Neural cell (in vitro differentiated cells): ENCODE measurements at regions not wholly inside any gene's neighbourhood (a gene's known extent, or its start where the extent isn't known, plus 50 kb on each side); places are given as distances from the start of the nearest gene placed in this dataset.

ENCODE experiments used
- H2AFZ ChIP-seq: fragments of 200-600, 300-800 bp; sonication (generic), shearing (Covaris generic); 2 replicates; pipeline ENCODE4 v1.6.0; 2014; ENCODE audit warnings: low read depth, mild to moderate bottlenecking, antibody characterized with exemption, low read length, moderate library complexity
- H3F3A ChIP-seq: fragments of 200-600 bp; shearing (Covaris generic); 2 replicates; pipeline ENCODE4 v1.6.1; 2016; ENCODE audit warnings: mild to moderate bottlenecking, moderate library complexity, mixed read lengths, antibody characterized with exemption, low read length; ENCODE audit not compliant: insufficient read depth, poor library complexity, severe bottlenecking
- H3K27ac ChIP-seq: fragments of 200-600, 300-800 bp; sonication (generic), shearing (Covaris generic); 2 replicates; pipeline ENCODE4 v1.5.1; 2014; ENCODE audit warnings: mild to moderate bottlenecking, low read length, moderate library complexity
- H3K27me3 ChIP-seq: fragments of 300-800, 200-600 bp; sonication (generic), shearing (Covaris generic); 2 replicates; pipeline ENCODE4 v1.6.0; 2014; ENCODE audit warnings: mild to moderate bottlenecking, low read depth, low read length, moderate library complexity; ENCODE audit not compliant: insufficient read depth
- H3K36me3 ChIP-seq: fragments of 300-800, 200-600 bp; sonication (generic), shearing (Covaris generic); 2 replicates; pipeline ENCODE4 v1.5.1; 2014; ENCODE audit warnings: mild to moderate bottlenecking, antibody characterized with exemption, low read length, moderate library complexity; ENCODE audit not compliant: insufficient read depth
- H3K4me2 ChIP-seq: fragments of 300-800, 200-600 bp; sonication (generic), shearing (Covaris generic); 2 replicates; pipeline ENCODE4 v1.6.0; 2014; ENCODE audit warnings: mild to moderate bottlenecking, low read length
- H3K4me3 ChIP-seq: fragments of 300-800, 200-600 bp; sonication (generic), shearing (Covaris generic); 2 replicates; pipeline ENCODE4 v1.5.1; 2014; ENCODE audit warnings: mild to moderate bottlenecking, low read length, moderate library complexity
- H3K79me2 ChIP-seq: fragments of 200-600 bp; shearing (Covaris generic); replicated peaks from 2 replicates; pipeline ENCODE4 v1.6.0; 2014; ENCODE audit warnings: mild to moderate bottlenecking, low read length, moderate library complexity; ENCODE audit not compliant: insufficient read depth
- H3K9ac ChIP-seq: fragments of 300-800, 200-600 bp; sonication (generic), shearing (Covaris generic); 2 replicates; pipeline ENCODE4 v1.6.1; 2016; ENCODE audit warnings: mild to moderate bottlenecking, low read length, mixed read lengths
- H3K9me2 ChIP-seq: fragments of 200-600 bp; shearing (Covaris generic); 2 replicates; pipeline ENCODE4 v1.6.1; 2016; ENCODE audit warnings: mild to moderate bottlenecking, low read length, mixed read lengths; ENCODE audit not compliant: insufficient read depth
- H3K9me3 ChIP-seq: fragments of 200-600, 300-800 bp; sonication (generic), shearing (Covaris generic); 2 replicates; pipeline ENCODE4 v1.6.1; 2016; ENCODE audit warnings: mild to moderate bottlenecking, mixed run types, low read length, moderate library complexity, mixed read lengths
- H4K20me1 ChIP-seq: fragments of 200-600 bp; shearing (Covaris generic); 2 replicates; pipeline ENCODE4 v1.6.1; 2016; ENCODE audit warnings: mild to moderate bottlenecking, mixed run types; ENCODE audit not compliant: insufficient read depth
- EP300 ChIP-seq: fragments of 450-650 bp; conservative IDR thresholded peaks from 2 replicates; pipeline ENCODE4 v1.6.1; 2014; ENCODE audit warnings: antibody characterized with exemption, mild to moderate bottlenecking, moderate library complexity; ENCODE audit not compliant: poor library complexity, severe bottlenecking
- EZH2 ChIP-seq: fragments of 200-600, 300-800 bp; shearing (Covaris generic), sonication (generic); IDR thresholded peaks from 2 replicates; pipeline ENCODE4 v1.6.1; 2014; ENCODE audit warnings: antibody characterized with exemption, low read length, borderline replicate concordance, mild to moderate bottlenecking; ENCODE audit not compliant: insufficient read depth, poor library complexity, severe bottlenecking
- MXI1 ChIP-seq: fragments of 450-650 bp; conservative IDR thresholded peaks from 2 replicates; pipeline ENCODE4 v1.6.1; 2014; ENCODE audit warnings: antibody characterized with exemption, mild to moderate bottlenecking; ENCODE audit not compliant: poor library complexity, severe bottlenecking
- POLR2AphosphoS5 ChIP-seq: IDR thresholded peaks from 2 replicates; pipeline ENCODE4 v1.6.1; 2012
- RAD21 ChIP-seq: fragments of 450-650 bp; conservative IDR thresholded peaks from 2 replicates; pipeline ENCODE4 v1.6.1; 2014; ENCODE audit warnings: antibody characterized with exemption, mild to moderate bottlenecking, moderate library complexity
- TAF1 ChIP-seq: IDR thresholded peaks from 2 replicates; pipeline ENCODE4 v1.6.1; 2012; ENCODE audit warnings: low read depth
- TF ChIP-seq, protein P1 (sequence below): fragments of 450-650 bp; IDR thresholded peaks from 2 replicates; pipeline ENCODE4 v1.5.1; 2014; ENCODE audit warnings: antibody characterized with exemption, mild to moderate bottlenecking, moderate library complexity; ENCODE audit not compliant: poor library complexity, severe bottlenecking

DNA sequence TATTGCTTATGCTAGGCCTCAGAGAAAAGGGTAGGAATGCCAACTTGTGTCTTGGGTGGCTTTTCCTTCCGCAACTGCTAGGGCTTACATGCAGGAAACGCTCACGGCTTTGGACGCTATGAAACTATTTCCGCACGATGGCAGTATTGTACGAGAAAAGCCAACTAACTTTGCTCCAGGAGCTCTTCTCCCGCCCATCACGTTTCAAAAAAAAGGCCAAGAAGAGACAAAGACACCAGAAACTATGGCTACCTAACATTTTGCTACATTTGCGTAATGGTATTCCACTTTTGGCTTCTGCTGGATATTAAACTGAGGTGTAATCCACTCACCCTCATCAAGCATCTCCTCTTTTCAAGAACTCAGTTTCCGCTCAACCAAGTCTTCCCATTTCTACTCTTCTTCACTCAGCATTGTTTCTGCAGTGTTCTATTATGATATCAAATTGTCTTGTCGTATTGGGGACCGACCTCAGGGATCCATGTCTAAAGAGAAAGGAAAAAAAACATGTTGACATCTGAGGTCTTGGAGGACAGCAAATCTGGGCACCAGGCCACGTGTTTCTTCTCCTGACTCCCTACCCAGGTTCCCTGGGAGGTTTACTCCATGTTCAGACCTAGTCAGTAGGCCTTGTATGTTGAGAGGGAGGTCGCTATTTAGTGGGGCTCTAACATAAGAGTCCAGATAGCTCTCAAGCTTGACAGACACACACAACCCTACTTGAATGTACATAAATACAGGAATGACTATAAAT lies 239.4 kb upstream of the STK26 start (continued):
- TF ChIP-seq TAF1 (no peak), MXI1 (no peak)

DNA sequence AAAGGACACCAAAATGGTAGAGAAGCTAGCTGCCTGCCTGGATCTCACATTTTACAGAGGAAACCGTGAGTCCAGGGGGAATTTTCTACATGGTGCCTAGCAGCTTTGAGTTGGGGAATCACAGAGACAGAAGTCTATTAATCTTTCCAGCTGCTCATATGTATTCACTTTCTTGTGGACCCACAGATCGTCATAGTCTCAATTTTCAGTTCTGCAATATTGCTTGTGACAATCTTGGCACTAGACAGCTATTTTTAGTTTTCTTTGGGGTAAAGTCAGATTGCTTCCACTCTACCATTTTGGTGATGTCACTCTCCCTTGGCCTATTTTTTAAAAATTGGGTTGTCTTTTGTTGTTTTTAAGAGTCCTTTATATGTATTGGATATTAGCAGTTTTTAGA lies 233.4 kb upstream of the STK26 start:
- Histone ChIP-seq H2AFZ (no peak overlapping the region), H3K79me2 (no peaks in the 10 kb centered on the region), H3F3A (no peaks in the 10 kb centered on the region), H3K4me3 (no peak overlapping the region), H3K27me3 (no peaks in the 10 kb centered on the region), H3K9me3 (no peaks in the 10 kb centered on the region), H4K20me1 (no peaks in the 10 kb centered on the region), H3K36me3 (no peaks in the 10 kb centered on the region), H3K9ac (no peak overlapping the region), H3K27ac (no peak overlapping the region), H3K9me2 (no peaks in the 10 kb centered on the region), H3K4me2 (no peak overlapping the region)
- TF ChIP-seq TAF1, result no peak
- no peak for TF ChIP-seq EZH2
- TF ChIP-seq MXI1, result no peak
- TF ChIP-seq EP300, result no peak

DNA sequence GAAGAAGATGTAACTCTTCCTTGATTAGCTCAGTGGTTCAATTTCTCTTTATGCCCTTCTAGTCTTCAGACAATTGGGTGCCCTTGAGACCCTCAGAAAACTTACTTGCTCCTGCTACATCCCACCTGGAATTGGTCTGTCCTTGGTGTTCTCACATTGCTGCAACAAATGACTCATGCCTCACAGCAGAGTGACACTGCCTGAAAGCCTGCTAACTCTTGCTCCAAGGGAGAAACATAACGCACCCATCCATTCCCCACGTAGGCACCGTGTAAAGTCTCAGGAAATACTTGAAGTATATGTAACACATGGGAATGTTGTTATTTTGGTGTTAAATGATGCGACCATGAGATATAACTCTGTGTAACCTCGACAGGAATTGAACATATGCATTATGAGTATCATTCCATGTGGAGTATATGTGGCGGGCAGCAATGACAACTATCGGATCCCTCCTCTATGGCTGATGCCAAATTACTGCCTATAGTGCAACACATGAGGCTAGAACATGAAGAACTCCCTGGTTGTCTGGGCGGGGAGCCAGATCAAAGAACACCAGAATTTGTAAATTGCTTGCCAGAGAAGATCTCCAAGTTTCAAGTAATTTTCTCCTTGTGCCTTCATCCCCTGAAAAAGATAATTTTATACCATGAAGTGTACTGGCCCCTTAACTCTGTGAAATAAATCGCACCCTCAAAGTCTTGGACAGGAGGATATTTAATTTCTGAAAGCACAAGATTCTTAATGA lies 231.3 kb upstream of the STK26 start:
- Histone ChIP-seq H3K27ac (no peak overlapping the region), H3K9me2 (no peaks in the 10 kb centered on the region), H3K27me3 (no peaks in the 10 kb centered on the region), H3K9ac (no peak overlapping the region), H3K79me2 (no peaks in the 10 kb centered on the region), H3K36me3 (no peaks in the 10 kb centered on the region), H3F3A (no peaks in the 10 kb centered on the region), H3K4me3 (no peak overlapping the region), H3K9me3 (no peaks in the 10 kb centered on the region), H4K20me1 (no peaks in the 10 kb centered on the region), H3K4me2 (no peak overlapping the region), H2AFZ (no peak overlapping the region)
- no peak for TF ChIP-seq EZH2
- TF ChIP-seq MXI1, result no peak
- no peak for TF ChIP-seq POLR2AphosphoS5
- TF ChIP-seq, protein P1, sequence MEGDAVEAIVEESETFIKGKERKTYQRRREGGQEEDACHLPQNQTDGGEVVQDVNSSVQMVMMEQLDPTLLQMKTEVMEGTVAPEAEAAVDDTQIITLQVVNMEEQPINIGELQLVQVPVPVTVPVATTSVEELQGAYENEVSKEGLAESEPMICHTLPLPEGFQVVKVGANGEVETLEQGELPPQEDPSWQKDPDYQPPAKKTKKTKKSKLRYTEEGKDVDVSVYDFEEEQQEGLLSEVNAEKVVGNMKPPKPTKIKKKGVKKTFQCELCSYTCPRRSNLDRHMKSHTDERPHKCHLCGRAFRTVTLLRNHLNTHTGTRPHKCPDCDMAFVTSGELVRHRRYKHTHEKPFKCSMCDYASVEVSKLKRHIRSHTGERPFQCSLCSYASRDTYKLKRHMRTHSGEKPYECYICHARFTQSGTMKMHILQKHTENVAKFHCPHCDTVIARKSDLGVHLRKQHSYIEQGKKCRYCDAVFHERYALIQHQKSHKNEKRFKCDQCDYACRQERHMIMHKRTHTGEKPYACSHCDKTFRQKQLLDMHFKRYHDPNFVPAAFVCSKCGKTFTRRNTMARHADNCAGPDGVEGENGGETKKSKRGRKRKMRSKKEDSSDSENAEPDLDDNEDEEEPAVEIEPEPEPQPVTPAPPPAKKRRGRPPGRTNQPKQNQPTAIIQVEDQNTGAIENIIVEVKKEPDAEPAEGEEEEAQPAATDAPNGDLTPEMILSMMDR, result no peak
- no peak for TF ChIP-seq RAD21

DNA sequence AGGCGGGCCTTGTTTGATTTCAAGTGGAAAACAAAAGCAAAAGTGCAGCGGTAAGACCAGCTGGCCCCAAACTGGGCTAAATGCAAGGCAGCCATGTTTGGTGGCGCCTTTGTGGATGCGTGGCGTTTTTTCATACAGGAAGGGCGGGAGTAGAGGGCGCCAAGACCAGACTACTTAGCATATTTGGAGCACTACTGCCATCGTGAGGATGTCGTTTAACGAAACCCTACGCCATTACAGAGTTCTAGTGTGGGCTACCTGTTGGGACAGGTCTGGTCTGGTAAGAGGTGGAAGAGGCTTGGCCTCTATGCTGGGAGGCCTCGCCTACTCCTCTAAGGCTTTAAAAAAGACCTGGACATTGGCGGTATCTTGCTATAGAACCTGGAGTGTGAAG lies 230.7 kb upstream of the STK26 start:
- no peaks in the 10 kb centered on the region for H3K9me2 ChIP-seq
- H3K4me3 ChIP-seq, result no peak overlapping the region
- H3K27ac ChIP-seq, result no peak overlapping the region
- no peaks in the 10 kb centered on the region for H3K79me2 ChIP-seq
- H3K27me3 ChIP-seq, result no peaks in the 10 kb centered on the region
- H3K36me3 ChIP-seq, result no peaks in the 10 kb centered on the region
- H3K4me2 ChIP-seq, result no peak overlapping the region
- H2AFZ ChIP-seq, result no peak overlapping the region
- no peaks in the 10 kb centered on the region for H3K9me3 ChIP-seq
- no peaks in the 10 kb centered on the region for H4K20me1 ChIP-seq
- H3K9ac ChIP-seq, result no peak overlapping the region
- no peaks in the 10 kb centered on the region for H3F3A ChIP-seq
- no peak for TF ChIP-seq EZH2
- no peak for TF ChIP-seq RAD21
